ENCODE measurements at regions not wholly inside any gene's neighbourhood (a gene's known extent, or its start where the extent isn't known, plus 50 kb on each side); places are given as distances from the start of the nearest gene placed in this dataset.
"Not testable (repeated sequence)": the region's sequence is repeated elsewhere in the genome, so short reads cannot be mapped to it uniquely, and the experiment has no call there.

DNA sequence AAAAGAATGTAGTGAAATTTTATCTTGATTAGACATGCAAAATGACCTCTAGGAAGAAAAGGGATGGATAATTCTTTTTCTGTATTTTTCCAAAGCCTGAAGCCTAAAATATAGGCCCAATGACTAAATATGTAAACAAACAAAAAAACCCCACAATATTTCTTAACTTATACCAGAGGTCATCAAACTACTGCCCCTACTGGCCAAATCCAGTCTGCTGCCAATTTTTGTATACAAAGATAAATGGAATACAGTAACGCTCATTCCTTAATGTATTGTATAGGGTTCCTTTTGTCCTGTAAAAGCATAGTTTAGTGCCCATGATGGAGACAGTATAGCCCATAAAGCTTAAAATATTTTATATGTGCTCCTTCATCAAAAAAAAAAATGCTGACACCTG lies 145.7 kb upstream of the ALG10 start:
- DNase-seq: no peak
- no peaks in the 10 kb centered on the region for H3K36me3 ChIP-seq
- H3K4me3 ChIP-seq: no peak overlapping the region
- H3K27me3 ChIP-seq: no peaks in the 10 kb centered on the region
- 52 to 97% (median 91%) methylated on average over 1 of the region's 1 CpG for WGBS, 5 donors
- H3K4me1 ChIP-seq: no peaks in the 10 kb centered on the region
- intact Hi-C loops (cut with DNase I; ENCODE audit: low total_unique reads): no loop called here
- peaks cover 0 to 29% (median 3%) of the 10 kb centered on the region in 4 donors for H3K9me3 ChIP-seq
- TF ChIP-seq POLR2AphosphoS5 (IDR thresholded peaks at IDR 0.05): no peak
- TF ChIP-seq POLR2A (IDR thresholded peaks at IDR 0.05): no peak
- no peak for TF ChIP-seq EP300 (IDR thresholded peaks at IDR 0.05)
- TF ChIP-seq, protein P1, sequence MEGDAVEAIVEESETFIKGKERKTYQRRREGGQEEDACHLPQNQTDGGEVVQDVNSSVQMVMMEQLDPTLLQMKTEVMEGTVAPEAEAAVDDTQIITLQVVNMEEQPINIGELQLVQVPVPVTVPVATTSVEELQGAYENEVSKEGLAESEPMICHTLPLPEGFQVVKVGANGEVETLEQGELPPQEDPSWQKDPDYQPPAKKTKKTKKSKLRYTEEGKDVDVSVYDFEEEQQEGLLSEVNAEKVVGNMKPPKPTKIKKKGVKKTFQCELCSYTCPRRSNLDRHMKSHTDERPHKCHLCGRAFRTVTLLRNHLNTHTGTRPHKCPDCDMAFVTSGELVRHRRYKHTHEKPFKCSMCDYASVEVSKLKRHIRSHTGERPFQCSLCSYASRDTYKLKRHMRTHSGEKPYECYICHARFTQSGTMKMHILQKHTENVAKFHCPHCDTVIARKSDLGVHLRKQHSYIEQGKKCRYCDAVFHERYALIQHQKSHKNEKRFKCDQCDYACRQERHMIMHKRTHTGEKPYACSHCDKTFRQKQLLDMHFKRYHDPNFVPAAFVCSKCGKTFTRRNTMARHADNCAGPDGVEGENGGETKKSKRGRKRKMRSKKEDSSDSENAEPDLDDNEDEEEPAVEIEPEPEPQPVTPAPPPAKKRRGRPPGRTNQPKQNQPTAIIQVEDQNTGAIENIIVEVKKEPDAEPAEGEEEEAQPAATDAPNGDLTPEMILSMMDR (IDR thresholded peaks at IDR 0.05): no peak
- H3K27ac ChIP-seq: no peak overlapping the region

DNA sequence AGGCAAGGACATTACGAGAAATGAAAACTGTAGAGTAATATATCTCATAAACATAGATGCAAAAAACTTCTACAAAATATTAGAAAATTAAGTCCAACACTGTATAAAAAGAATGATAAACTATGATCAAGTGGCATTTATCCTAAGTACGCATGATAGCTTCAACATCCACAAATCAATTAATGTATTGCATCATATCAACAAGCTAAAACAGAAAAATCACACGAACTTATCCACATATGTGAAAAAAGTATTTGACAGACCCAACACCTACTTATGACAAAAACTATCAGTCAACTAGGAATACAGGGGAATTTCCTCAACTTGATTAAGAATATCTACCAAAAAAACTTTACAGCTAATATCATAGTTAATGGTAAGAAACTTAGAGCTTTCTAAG lies 129.9 kb upstream of the ALG10 start:
- no peak for DNase-seq
- Histone ChIP-seq H3K4me1 (no peaks in the 10 kb centered on the region), H3K27me3 (no peaks in the 10 kb centered on the region), H3K27ac (no peak overlapping the region), H3K9me3 (peaks cover 0 to 7% (median 0%) of the 10 kb centered on the region in 4 donors), H3K4me3 (no peak overlapping the region), H3K36me3 (no peaks in the 10 kb centered on the region)
- intact Hi-C loops (cut with DNase I; ENCODE audit: low total_unique reads): no loop called here
- WGBS, 5 donors: 45 to 86% (median 75%) methylated on average over 3 of the region's 3 CpGs
- TF ChIP-seq POLR2AphosphoS5 (IDR thresholded peaks at IDR 0.05) (no peak), POLR2A (IDR thresholded peaks at IDR 0.05) (no peak), EP300 (IDR thresholded peaks at IDR 0.05) (no peak)
- TF ChIP-seq, protein P1 (IDR thresholded peaks at IDR 0.05): no peak

DNA sequence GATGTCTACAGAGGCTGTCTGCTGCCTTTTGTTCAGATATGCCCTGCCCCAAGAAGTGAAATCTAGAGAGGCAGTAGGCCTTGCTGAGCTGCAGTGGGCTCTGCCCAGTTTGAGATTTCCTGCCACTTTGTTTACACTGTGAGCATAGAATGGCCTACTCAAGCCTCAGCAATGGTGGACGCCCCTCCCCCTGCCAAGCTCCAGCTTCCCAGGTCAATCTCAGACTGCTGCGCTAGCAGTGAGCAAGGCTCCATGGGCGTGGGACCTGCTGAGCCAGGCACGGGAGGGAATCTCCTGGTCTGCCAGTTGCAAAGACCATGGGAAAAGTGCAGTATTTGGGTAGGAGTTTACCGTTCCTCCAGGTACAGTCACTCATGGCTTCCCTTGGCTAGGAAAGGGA lies 101.8 kb upstream of the ALG10 start:
- peaks cover 0 to 36% (median 10%) of the 10 kb centered on the region in 4 donors for H3K9me3 ChIP-seq
- WGBS, 5 donors: 65 to 81% (median 80%) methylated on average over 3 to 5 of the region's 5 CpGs
- H3K27ac ChIP-seq; H3K4me1 ChIP-seq; H3K4me3 ChIP-seq; H3K27me3 ChIP-seq; DNase-seq; intact Hi-C loops (cut with DNase I; ENCODE audit: low total_unique reads); H3K36me3 ChIP-seq: not testable (repeated sequence)

DNA sequence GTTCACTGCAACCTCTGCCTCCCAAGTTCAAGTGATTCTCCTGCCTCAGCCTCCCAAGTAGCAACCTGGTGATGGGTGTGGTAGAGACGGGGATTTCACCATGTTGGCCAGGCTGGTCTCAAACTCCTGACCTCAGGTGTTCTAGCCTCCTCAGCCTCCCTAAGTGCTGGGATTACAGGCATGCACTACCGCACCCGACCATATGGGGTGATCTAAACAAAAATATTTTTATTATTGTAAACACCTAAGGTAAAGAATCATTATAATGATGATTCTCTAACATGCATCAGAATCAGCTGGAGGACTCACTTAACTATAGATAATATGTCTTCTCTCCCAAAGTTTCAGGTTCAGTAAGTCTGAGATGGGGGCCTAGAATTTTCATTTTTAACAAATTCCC lies 96.2 kb upstream of the ALG10 start:
- H3K4me1 ChIP-seq: no peaks in the 10 kb centered on the region
- no peak overlapping the region for H3K4me3 ChIP-seq
- no peak for DNase-seq
- no peaks in the 10 kb centered on the region for H3K36me3 ChIP-seq
- H3K27me3 ChIP-seq: no peaks in the 10 kb centered on the region
- peaks cover 0 to 42% (median 14%) of the 10 kb centered on the region in 4 donors for H3K9me3 ChIP-seq
- H3K27ac ChIP-seq: no peak overlapping the region
- TF ChIP-seq POLR2AphosphoS5 (IDR thresholded peaks at IDR 0.05) (no peak), EP300 (IDR thresholded peaks at IDR 0.05) (no peak), POLR2A (IDR thresholded peaks at IDR 0.05) (no peak)
- TF ChIP-seq, protein P1 (IDR thresholded peaks at IDR 0.05): no peak
- 69 to 85% (median 78%) methylated on average over 3 of the region's 3 CpGs for WGBS, 5 donors
- intact Hi-C loops (cut with DNase I; ENCODE audit: low total_unique reads): no loop called here

DNA sequence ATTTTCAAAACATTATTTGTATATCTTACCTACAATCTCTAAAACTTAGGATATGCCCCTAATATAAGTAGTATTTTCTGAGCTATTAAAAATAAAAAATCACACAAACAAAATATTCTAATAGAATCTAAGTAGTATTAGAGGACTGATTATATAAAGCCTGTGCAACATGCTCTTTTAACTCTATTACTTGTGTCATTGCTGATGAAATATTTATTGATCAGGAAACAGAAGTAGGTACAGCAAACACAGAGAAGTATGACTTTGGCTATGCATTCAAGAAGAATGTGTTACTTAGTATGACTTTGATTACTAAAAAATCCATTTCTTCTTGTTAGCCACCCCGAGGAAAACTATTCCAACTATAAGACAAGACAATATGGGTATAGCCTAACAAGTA lies 84.6 kb upstream of the ALG10 start:
- H3K27me3 ChIP-seq; H3K9me3 ChIP-seq; H3K4me3 ChIP-seq; DNase-seq; H3K36me3 ChIP-seq; H3K27ac ChIP-seq; intact Hi-C loops (cut with DNase I; ENCODE audit: low total_unique reads); H3K4me1 ChIP-seq: not testable (repeated sequence)
- 57 to 78% (median 71%) methylated on average over 1 of the region's 1 CpG for WGBS, 5 donors

All from stomach (tissue), 8 donors.